Neural progenitor cell (in vitro differentiated cells): ENCODE measurements at regions not wholly inside any gene's neighbourhood (a gene's known extent, or its start where the extent isn't known, plus 50 kb on each side); places are given as distances from the start of the nearest gene placed in this dataset.

ENCODE experiments used
- EZH2 ChIP-seq: fragments of 200-600 bp; sonication (generic); IDR thresholded peaks from 2 replicates; pipeline ENCODE4 v1.6.1; 2017; ENCODE audit warnings: antibody characterized with exemption, mild to moderate bottlenecking, moderate library complexity
- EZH2phosphoT487 ChIP-seq: fragments of 200-600 bp; sonication (generic); IDR thresholded peaks from 2 replicates; pipeline ENCODE4 v1.6.1; 2017; ENCODE audit warnings: antibody characterized with exemption
- TF ChIP-seq, protein P1 (sequence below): fragments of 200-600 bp; sonication (generic); IDR thresholded peaks from 2 replicates; pipeline ENCODE4 v1.5.1; 2017; ENCODE audit warnings: antibody characterized with exemption, mild to moderate bottlenecking

GRCh38 chr5:72045692-72046091 is 61.6 kb upstream of the MAP1B start:
- TF ChIP-seq, protein P1, sequence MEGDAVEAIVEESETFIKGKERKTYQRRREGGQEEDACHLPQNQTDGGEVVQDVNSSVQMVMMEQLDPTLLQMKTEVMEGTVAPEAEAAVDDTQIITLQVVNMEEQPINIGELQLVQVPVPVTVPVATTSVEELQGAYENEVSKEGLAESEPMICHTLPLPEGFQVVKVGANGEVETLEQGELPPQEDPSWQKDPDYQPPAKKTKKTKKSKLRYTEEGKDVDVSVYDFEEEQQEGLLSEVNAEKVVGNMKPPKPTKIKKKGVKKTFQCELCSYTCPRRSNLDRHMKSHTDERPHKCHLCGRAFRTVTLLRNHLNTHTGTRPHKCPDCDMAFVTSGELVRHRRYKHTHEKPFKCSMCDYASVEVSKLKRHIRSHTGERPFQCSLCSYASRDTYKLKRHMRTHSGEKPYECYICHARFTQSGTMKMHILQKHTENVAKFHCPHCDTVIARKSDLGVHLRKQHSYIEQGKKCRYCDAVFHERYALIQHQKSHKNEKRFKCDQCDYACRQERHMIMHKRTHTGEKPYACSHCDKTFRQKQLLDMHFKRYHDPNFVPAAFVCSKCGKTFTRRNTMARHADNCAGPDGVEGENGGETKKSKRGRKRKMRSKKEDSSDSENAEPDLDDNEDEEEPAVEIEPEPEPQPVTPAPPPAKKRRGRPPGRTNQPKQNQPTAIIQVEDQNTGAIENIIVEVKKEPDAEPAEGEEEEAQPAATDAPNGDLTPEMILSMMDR: no peak
- TF ChIP-seq EZH2phosphoT487 (no peak), EZH2 (no peak)
